Glomerular visceral epithelial cell (primary cell): ENCODE measurements at regions not wholly inside any gene's neighbourhood (a gene's known extent, or its start where the extent isn't known, plus 50 kb on each side); places are given as distances from the start of the nearest gene placed in this dataset.
A peak's percentile ranks its signal among the peaks of the same experiment; 100 is the strongest.
"Not testable (repeated sequence)": the region's sequence is repeated elsewhere in the genome, so short reads cannot be mapped to it uniquely, and the experiment has no call there.

ENCODE experiments used
- DNase-seq: peaks from one replicate; pipeline ENCODE4 v3.0.0-alpha.2; 2016; ENCODE audit errors: extremely low spot score

- DNase-seq, result no peak
Measured at GRCh38 chr6:138656364-138657064, 117.1 kb upstream of the CCDC28A start.

- DNase-seq, result no peak
Measured at GRCh38 chr6:138657065-138657425, 116.5 kb upstream of the CCDC28A start.

- DNase-seq, result no peak
Measured at GRCh38 chr6:138659998-138660397, 113.6 kb upstream of the CCDC28A start.

- DNase-seq, result no peak
Measured at GRCh38 chr6:138662471-138662870, 111.1 kb upstream of the CCDC28A start.

GRCh38 chr6:138663892-138664291 is 109.7 kb upstream of the CCDC28A start:
- DNase-seq, result no peak

GRCh38 chr6:138664745-138665144 is 108.8 kb upstream of the CCDC28A start:
- DNase-seq, result no peak

GRCh38 chr6:138666636-138667035 is 106.9 kb upstream of the CCDC28A start:
- no peak for DNase-seq

GRCh38 chr6:138667408-138667807 is 106.2 kb upstream of the CCDC28A start:
- DNase-seq, result no peak

GRCh38 chr6:138671351-138671750 is 102.2 kb upstream of the CCDC28A start:
- DNase-seq, result no peak

- no peak for DNase-seq
Measured at GRCh38 chr6:138673346-138674014, 100.1 kb upstream of the CCDC28A start.

- not testable (repeated sequence) for DNase-seq
Measured at GRCh38 chr6:138674444-138674843, 99.1 kb upstream of the CCDC28A start.

- no peak for DNase-seq
Measured at GRCh38 chr6:138677538-138677937, 96.0 kb upstream of the CCDC28A start.

- DNase-seq, result no peak
Measured at GRCh38 chr6:138678168-138678567, 95.4 kb upstream of the CCDC28A start.

GRCh38 chr6:138680085-138680484 is 93.5 kb upstream of the CCDC28A start:
- no peak for DNase-seq

GRCh38 chr6:138681627-138682026 is 91.9 kb upstream of the CCDC28A start:
- no peak for DNase-seq

GRCh38 chr6:138682704-138683527 is 90.7 kb upstream of the CCDC28A start:
- no peak for DNase-seq

GRCh38 chr6:138685257-138685656 is 88.3 kb upstream of the CCDC28A start:
- DNase-seq, result no peak

- no peak for DNase-seq
Measured at GRCh38 chr6:138685781-138686180, 87.8 kb upstream of the CCDC28A start.

GRCh38 chr6:138688580-138688979 is 85.0 kb upstream of the CCDC28A start:
- no peak for DNase-seq

- no peak for DNase-seq
Measured at GRCh38 chr6:138689849-138690248, 83.7 kb upstream of the CCDC28A start.

GRCh38 chr6:138690975-138691594 is 82.5 kb upstream of the CCDC28A start:
- no peak for DNase-seq

GRCh38 chr6:138691595-138692057 is 81.9 kb upstream of the CCDC28A start:
- DNase-seq, result peak; percentile 60
